ENCODE measurements at regions not wholly inside any gene's neighbourhood (a gene's known extent, or its start where the extent isn't known, plus 50 kb on each side); places are given as distances from the start of the nearest gene placed in this dataset.

DNA sequence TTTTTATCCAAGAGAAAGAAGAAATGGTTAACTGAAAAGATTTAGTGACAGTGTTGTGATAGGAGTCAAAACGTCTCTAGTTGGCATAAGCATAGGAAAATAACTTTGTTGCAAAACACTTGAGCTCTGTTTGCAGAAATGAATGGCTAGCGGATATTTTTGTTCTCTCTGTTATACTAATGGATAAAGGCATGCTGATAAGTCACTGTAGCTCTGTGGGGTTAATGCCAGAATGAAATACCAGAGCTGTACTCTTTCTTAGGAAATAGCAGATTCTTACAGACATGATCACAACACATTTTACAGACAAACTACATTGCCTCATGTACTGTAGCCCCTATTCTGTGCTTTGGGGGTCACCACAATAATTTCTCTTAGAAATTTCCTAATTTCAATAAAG is 202.8 kb downstream of the DMRTA1 start:
- intact Hi-C loops (cut with DNase I): no loop called here
- WGBS, 2 donors: 11 to 31% methylated on average over 2 of the region's 2 CpGs
- TF ChIP-seq, protein P1, sequence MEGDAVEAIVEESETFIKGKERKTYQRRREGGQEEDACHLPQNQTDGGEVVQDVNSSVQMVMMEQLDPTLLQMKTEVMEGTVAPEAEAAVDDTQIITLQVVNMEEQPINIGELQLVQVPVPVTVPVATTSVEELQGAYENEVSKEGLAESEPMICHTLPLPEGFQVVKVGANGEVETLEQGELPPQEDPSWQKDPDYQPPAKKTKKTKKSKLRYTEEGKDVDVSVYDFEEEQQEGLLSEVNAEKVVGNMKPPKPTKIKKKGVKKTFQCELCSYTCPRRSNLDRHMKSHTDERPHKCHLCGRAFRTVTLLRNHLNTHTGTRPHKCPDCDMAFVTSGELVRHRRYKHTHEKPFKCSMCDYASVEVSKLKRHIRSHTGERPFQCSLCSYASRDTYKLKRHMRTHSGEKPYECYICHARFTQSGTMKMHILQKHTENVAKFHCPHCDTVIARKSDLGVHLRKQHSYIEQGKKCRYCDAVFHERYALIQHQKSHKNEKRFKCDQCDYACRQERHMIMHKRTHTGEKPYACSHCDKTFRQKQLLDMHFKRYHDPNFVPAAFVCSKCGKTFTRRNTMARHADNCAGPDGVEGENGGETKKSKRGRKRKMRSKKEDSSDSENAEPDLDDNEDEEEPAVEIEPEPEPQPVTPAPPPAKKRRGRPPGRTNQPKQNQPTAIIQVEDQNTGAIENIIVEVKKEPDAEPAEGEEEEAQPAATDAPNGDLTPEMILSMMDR (IDR thresholded peaks at IDR 0.05): no peak
- H3K9me3 ChIP-seq: peaks cover 0 to 4% (median 0%) of the 10 kb centered on the region in 11 donors
- H3K27me3 ChIP-seq: no peaks in the 10 kb centered on the region
- no peak overlapping the region for H3K4me3 ChIP-seq
- peaks cover 0 to 10% (median 0%) of the 10 kb centered on the region in 9 donors for H3K4me1 ChIP-seq
- no peak for DNase-seq
- no peaks in the 10 kb centered on the region for H3K36me3 ChIP-seq
- no peak overlapping the region for H3K27ac ChIP-seq
- peak in 3 of 8 donors; percentile 37 to 51 (median 44) for ATAC-seq

DNA sequence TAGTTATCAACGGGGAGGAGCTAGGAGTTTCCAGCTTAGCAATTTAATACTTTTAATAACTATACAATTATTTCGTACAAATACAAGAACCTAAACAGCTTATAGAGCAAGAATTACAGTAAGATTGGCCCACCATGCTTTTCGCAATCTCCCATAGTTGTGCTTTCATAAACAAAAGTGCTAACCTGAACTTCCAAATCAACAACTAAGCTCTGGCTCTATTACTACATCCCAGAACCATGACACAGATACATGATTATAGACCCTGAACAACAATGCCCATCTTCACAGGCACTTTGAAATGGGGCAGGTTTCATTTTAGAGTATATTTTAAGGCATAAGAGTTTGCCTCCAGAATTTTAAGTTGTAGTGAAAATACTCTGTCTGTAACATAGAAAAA is 203.5 kb downstream of the DMRTA1 start:
- Histone ChIP-seq H3K4me1 (peaks cover 0 to 10% (median 0%) of the 10 kb centered on the region in 9 donors), H3K36me3 (no peaks in the 10 kb centered on the region), H3K27ac (no peak overlapping the region), H3K4me3 (no peak overlapping the region), H3K27me3 (no peaks in the 10 kb centered on the region), H3K9me3 (peaks cover 0 to 4% (median 0%) of the 10 kb centered on the region in 11 donors)
- ATAC-seq (no peak), DNase-seq (no peak)
- TF ChIP-seq, protein P1 (IDR thresholded peaks at IDR 0.05): no peak
- WGBS, 2 donors: 80 to 86% methylated on average over 3 of the region's 3 CpGs
- intact Hi-C loops (cut with DNase I): loop anchor here in 1 of 10 donors (10.0 kb wide), 1 partner anchor 1485 kb away; the partner anchor contains the start of gene IFNA21

DNA sequence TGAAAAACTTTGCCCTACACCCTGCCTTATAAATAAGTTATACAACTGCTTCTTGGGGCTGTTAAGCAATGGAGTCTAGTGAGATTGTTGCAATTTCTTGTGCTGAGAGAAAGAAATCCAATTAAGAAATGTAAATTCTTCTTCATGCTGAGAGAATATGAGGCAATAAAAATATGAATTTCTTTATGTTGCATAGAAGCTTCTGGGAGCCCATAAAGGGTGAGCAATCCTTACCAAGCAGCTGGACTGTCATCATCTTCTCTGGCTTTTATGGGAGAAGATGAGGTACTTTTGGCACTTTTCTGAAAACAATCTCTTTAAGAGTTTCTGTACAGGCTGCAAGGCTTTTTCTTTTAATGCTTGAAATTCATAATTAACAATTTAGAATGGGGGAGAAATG is 204.3 kb downstream of the DMRTA1 start:
- H3K27ac ChIP-seq: no peak overlapping the region
- TF ChIP-seq, protein P1 (IDR thresholded peaks at IDR 0.05): no peak
- intact Hi-C loops (cut with DNase I): loop anchor here in 1 of 10 donors (10.0 kb wide), 1 partner anchor 1486 kb away; the partner anchor contains the start of gene IFNA21

DNA sequence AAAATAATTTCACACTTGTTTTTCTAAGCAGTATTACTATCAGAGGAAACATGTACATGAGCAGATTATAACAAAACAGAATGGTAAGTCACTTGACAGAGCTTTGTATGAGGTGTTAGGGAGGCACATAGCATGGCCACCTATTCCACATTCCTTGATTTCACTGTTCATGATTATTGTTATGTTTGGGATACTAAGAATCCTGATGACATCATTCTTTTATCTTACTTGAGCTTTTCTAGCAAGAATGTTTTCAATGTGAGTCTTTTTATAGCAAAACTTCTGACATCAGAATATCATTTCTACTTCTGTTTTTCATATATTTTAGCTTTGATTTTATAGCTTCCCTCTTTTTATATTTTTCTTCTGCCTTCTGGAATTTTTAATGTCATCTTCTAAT is 208.2 kb downstream of the DMRTA1 start:
- H3K36me3 ChIP-seq: no peaks in the 10 kb centered on the region
- no peaks in the 10 kb centered on the region for H3K9me3 ChIP-seq
- no peak for DNase-seq
- H3K27me3 ChIP-seq: no peaks in the 10 kb centered on the region
- TF ChIP-seq, protein P1 (IDR thresholded peaks at IDR 0.05): no peak
- H3K27ac ChIP-seq: no peak overlapping the region
- intact Hi-C loops (cut with DNase I): loop anchor here in 1 of 10 donors (10.0 kb wide), 1 partner anchor 1490 kb away; the partner anchor contains the start of gene IFNA21
- no peak for ATAC-seq
- no peaks in the 10 kb centered on the region for H3K4me1 ChIP-seq
- H3K4me3 ChIP-seq: no peak overlapping the region

More for the DNA sequence above, 204.3 kb downstream of the DMRTA1 start:
- DNase-seq: no peak
- ATAC-seq: no peak
- Histone ChIP-seq H3K4me3 (no peak overlapping the region), H3K27me3 (no peaks in the 10 kb centered on the region), H3K4me1 (peaks cover 0 to 10% (median 0%) of the 10 kb centered on the region in 9 donors), H3K36me3 (no peaks in the 10 kb centered on the region), H3K9me3 (peaks cover 0 to 4% (median 0%) of the 10 kb centered on the region in 11 donors)

All from heart right ventricle (tissue), 16 donors.